H9 (cell line): ENCODE measurements at regions not wholly inside any gene's neighbourhood (a gene's known extent, or its start where the extent isn't known, plus 50 kb on each side); places are given as distances from the start of the nearest gene placed in this dataset.

Experiments
- DNase-seq: peaks from one replicate; pipeline ENCODE4 v3.0.0-alpha.2; 2017
- H2AFZ ChIP-seq: one replicate; pipeline ENCODE4 v1.6.1; 2013; ENCODE audit warnings: mild to moderate bottlenecking, low read length, control low read depth, moderate library complexity
- H2AK5ac ChIP-seq: 2 replicates; pipeline ENCODE4 v1.6.1; 2013; ENCODE audit warnings: low read length, control low read depth, mixed read lengths; ENCODE audit not compliant: insufficient read length
- H2BK120ac ChIP-seq: one replicate; pipeline ENCODE4 v1.6.1; 2013; ENCODE audit warnings: low read depth, mild to moderate bottlenecking, low read length, control low read depth, inconsistent platforms; ENCODE audit not compliant: poor library complexity, severe bottlenecking
- H2BK12ac ChIP-seq: 2 replicates; pipeline ENCODE4 v1.6.1; 2013; ENCODE audit warnings: low read length, control low read depth, mixed read lengths, low read depth; ENCODE audit not compliant: insufficient read length
- H2BK15ac ChIP-seq: 2 replicates; pipeline ENCODE4 v1.6.1; 2013; ENCODE audit warnings: low read depth, low read length, control low read depth
- H2BK20ac ChIP-seq: one replicate; pipeline ENCODE4 v1.6.1; 2013; ENCODE audit warnings: low read depth, mild to moderate bottlenecking, low read length, control low read depth, inconsistent platforms; ENCODE audit not compliant: poor library complexity, severe bottlenecking
- H2BK5ac ChIP-seq: 2 replicates; pipeline ENCODE4 v1.6.1; 2013; ENCODE audit warnings: low read length, control low read depth, mixed read lengths; ENCODE audit not compliant: insufficient read length
- H3K14ac ChIP-seq: 2 replicates; pipeline ENCODE4 v1.6.1; 2013; ENCODE audit warnings: low read length, control low read depth; ENCODE audit not compliant: insufficient read depth
- H3K18ac ChIP-seq: 2 replicates; pipeline ENCODE4 v1.6.1; 2013; ENCODE audit warnings: low read depth, mild to moderate bottlenecking, mixed read lengths, low read length, control low read depth; ENCODE audit not compliant: insufficient read length
- H3K23ac ChIP-seq: 2 replicates; pipeline ENCODE4 v1.6.1; 2013; ENCODE audit warnings: low read length, control low read depth, mixed read lengths, low read depth; ENCODE audit not compliant: insufficient read length
- H3K23me2 ChIP-seq: 2 replicates; pipeline ENCODE4 v1.6.1; 2013; ENCODE audit warnings: low read depth, mild to moderate bottlenecking, mixed read lengths, low read length, control low read depth; ENCODE audit not compliant: insufficient read length, poor library complexity, severe bottlenecking
- H3K27ac ChIP-seq: 2 replicates; pipeline ENCODE4 v1.5.1; 2013; ENCODE audit warnings: low read length, control low read depth, mixed read lengths, low read depth; ENCODE audit not compliant: insufficient read length
- H3K27me3 ChIP-seq: 2 replicates; pipeline ENCODE4 v1.6.1; 2013; ENCODE audit warnings: low read length, control low read depth, inconsistent platforms; ENCODE audit not compliant: insufficient read depth
- H3K4ac ChIP-seq: 2 replicates; pipeline ENCODE4 v1.6.1; 2013; ENCODE audit warnings: low read depth, mild to moderate bottlenecking, control low read depth, inconsistent platforms, low read length, moderate library complexity
- H3K4me1 ChIP-seq: 2 replicates; pipeline ENCODE4 v1.6.1; 2013; ENCODE audit warnings: low read length, control low read depth, inconsistent platforms; ENCODE audit not compliant: insufficient read depth
- H3K4me2 ChIP-seq: 2 replicates; pipeline ENCODE4 v1.6.1; 2013; ENCODE audit warnings: low read length, control low read depth, mixed read lengths; ENCODE audit not compliant: insufficient read length, insufficient read depth
- H3K56ac ChIP-seq: 2 replicates; pipeline ENCODE4 v1.6.1; 2013; ENCODE audit warnings: low read depth, mild to moderate bottlenecking, mixed read lengths, low read length, control low read depth; ENCODE audit not compliant: insufficient read length
- H3K79me1 ChIP-seq: 2 replicates; pipeline ENCODE4 v1.6.1; 2013; ENCODE audit warnings: low read depth, mild to moderate bottlenecking, moderate library complexity, low read length, control low read depth, inconsistent platforms; ENCODE audit not compliant: insufficient read depth, poor library complexity, severe bottlenecking
- H3K79me2 ChIP-seq: 2 replicates; pipeline ENCODE4 v1.6.1; 2013; ENCODE audit warnings: low read length, control low read depth, inconsistent platforms; ENCODE audit not compliant: insufficient read depth
- H3K9ac ChIP-seq: 2 replicates; pipeline ENCODE4 v1.6.1; 2013; ENCODE audit warnings: low read length, control low read depth, mixed read lengths; ENCODE audit not compliant: insufficient read length; ENCODE audit errors: extremely low read depth
- H3K9me3 ChIP-seq: one replicate; pipeline ENCODE4 v1.6.1; 2013; ENCODE audit warnings: low read depth, low read length, inconsistent platforms; ENCODE audit not compliant: control insufficient read depth
- H3T11ph ChIP-seq: one replicate; pipeline ENCODE4 v1.6.1; 2013; ENCODE audit warnings: mild to moderate bottlenecking, low read length, control low read depth, inconsistent platforms
- H4K20me1 ChIP-seq: one replicate; pipeline ENCODE4 v1.6.1; 2013; ENCODE audit not compliant: control insufficient read depth, insufficient read length, insufficient read depth
- H4K5ac ChIP-seq: 2 replicates; pipeline ENCODE4 v1.6.1; 2013; ENCODE audit warnings: low read depth, mild to moderate bottlenecking, mixed read lengths, low read length, control low read depth; ENCODE audit not compliant: insufficient read length
- H4K8ac ChIP-seq: replicated peaks from 2 replicates; pipeline ENCODE4 v1.6.1; 2013; ENCODE audit warnings: low read length, control low read depth, mixed read lengths, low read depth; ENCODE audit not compliant: insufficient read length
- H4K91ac ChIP-seq: 2 replicates; pipeline ENCODE4 v1.6.1; 2013; ENCODE audit warnings: low read depth, mild to moderate bottlenecking, moderate library complexity, mixed read lengths, low read length, control low read depth; ENCODE audit not compliant: insufficient read length
- H3K27ac Mint-ChIP-seq, 3 experiments: 2 replicates in 2 of 3; 3 replicates in 1 of 3; pipeline ENCODE4 v1.8.0; 2020 to 2021; ENCODE audit warnings: mixed read lengths in 3 of 3, mild to moderate bottlenecking in 1 of 3, moderate library complexity in 1 of 3
- H3K27me3 Mint-ChIP-seq: 2 replicates; pipeline ENCODE4 v1.8.0; 2021; ENCODE audit warnings: low read depth, mild to moderate bottlenecking, moderate library complexity, mixed read lengths
- H3K36me3 Mint-ChIP-seq, 3 experiments: 2 replicates in 2 of 3; 3 replicates in 1 of 3; pipeline ENCODE4 v1.8.0; 2020 to 2021; ENCODE audit warnings: low read depth in 3 of 3, mixed read lengths in 3 of 3; ENCODE audit not compliant: insufficient read depth in 1 of 3
- H3K4me1 Mint-ChIP-seq, 2 experiments: 2 replicates each; pipeline ENCODE4 v1.8.0; 2020; ENCODE audit warnings: mixed read lengths in 2 of 2
- H3K4me3 Mint-ChIP-seq, 2 experiments: 2 replicates in 1 of 2; 3 replicates in 1 of 2; pipeline ENCODE4 v1.8.0; 2020 to 2021; ENCODE audit warnings: mild to moderate bottlenecking in 2 of 2, mixed read lengths in 2 of 2, moderate library complexity in 1 of 2
- H3K9me3 Mint-ChIP-seq, 2 experiments: 2 replicates in 1 of 2; 3 replicates in 1 of 2; pipeline ENCODE4 v1.8.0; 2020; ENCODE audit warnings: mild to moderate bottlenecking in 2 of 2, mixed read lengths in 2 of 2, moderate library complexity in 1 of 2
- CTCF ChIP-seq: fragments of 200-600 bp; sonication (generic); conservative IDR thresholded peaks from 3 replicates; pipeline ENCODE4 v1.8.0; 2021; ENCODE audit warnings: antibody characterized with exemption, mild to moderate bottlenecking
- WGBS: extraction: QIAGEN DNeasy Blood & Tissue Kit; methylation state at CpG from one replicate; pipeline ENCODE4 v1.1.7; 2013; ENCODE audit warnings: missing lambda C conversion rate, low lambda C conversion rate, mixed read lengths; ENCODE audit not compliant: insufficient read length; ENCODE audit errors: extremely low coverage; 5-methylcytosine and 5-hydroxymethylcytosine counted together

GRCh38 chr2:83696838-83697237, 762.2 kb downstream of the SUCLG1 start:
- H3K27me3 Mint-ChIP-seq, result no peaks in the 10 kb centered on the region
- no peak overlapping the region for H3K4me2 ChIP-seq
- no peak for DNase-seq
- no peak overlapping the region for H4K8ac ChIP-seq
- H2BK20ac ChIP-seq, result no peak overlapping the region
- no peak overlapping the region for H3K18ac ChIP-seq
- H2AK5ac ChIP-seq, result no peak overlapping the region
- H3K9me3 Mint-ChIP-seq, result no peaks in the 10 kb centered on the region; a peak in 1 of 5 replicates
- no peak overlapping the region for H4K91ac ChIP-seq
- H3T11ph ChIP-seq, result no peak overlapping the region
- H3K79me2 ChIP-seq, result no peaks in the 10 kb centered on the region
- H3K27me3 ChIP-seq, result no peaks in the 10 kb centered on the region
- no peak overlapping the region for H3K14ac ChIP-seq
- no peaks in the 10 kb centered on the region for H3K23me2 ChIP-seq
- no peak overlapping the region for H2AFZ ChIP-seq
- no peaks in the 10 kb centered on the region for H3K9me3 ChIP-seq
- H3K27ac Mint-ChIP-seq, result no peak overlapping the region
- no peak overlapping the region for H3K56ac ChIP-seq
- no peak overlapping the region for H3K27ac ChIP-seq
- no peak overlapping the region for H3K9ac ChIP-seq
- no peak overlapping the region for H3K23ac ChIP-seq
- no peak overlapping the region for H3K4me3 Mint-ChIP-seq
- H3K4me1 ChIP-seq, result no peaks in the 10 kb centered on the region
- TF ChIP-seq CTCF, result no peak
- H2BK120ac ChIP-seq, result no peak overlapping the region
- H4K20me1 ChIP-seq, result no peaks in the 10 kb centered on the region
- H2BK5ac ChIP-seq, result no peak overlapping the region
- H4K5ac ChIP-seq, result no peak overlapping the region
- no peaks in the 10 kb centered on the region for H3K79me1 ChIP-seq
- H3K4ac ChIP-seq, result no peak overlapping the region
- H2BK12ac ChIP-seq, result no peak overlapping the region
- H3K4me1 Mint-ChIP-seq, result 0 out of 4 replicates have a peak, but pooled peaks cover 2 to 5% of the 10 kb centered on the region in 2 experiments
- WGBS, result no CpG with 5 or more reads among the region's 4 CpGs
- no peaks in the 10 kb centered on the region for H3K36me3 Mint-ChIP-seq
- H2BK15ac ChIP-seq, result no peak overlapping the region
